Hepatocyte (in vitro differentiated cells): ENCODE measurements at regions not wholly inside any gene's neighbourhood (a gene's known extent, or its start where the extent isn't known, plus 50 kb on each side); places are given as distances from the start of the nearest gene placed in this dataset.

Source experiments
- CTCF ChIP-seq: fragments of 200-600 bp; sonication (generic); IDR thresholded peaks from 2 replicates; pipeline ENCODE4 v1.5.1; 2016; ENCODE audit warnings: antibody characterized with exemption, mild to moderate bottlenecking; ENCODE audit not compliant: poor library complexity
- EZH2 ChIP-seq: fragments of 200-600 bp; sonication (generic); IDR thresholded peaks from 2 replicates; pipeline ENCODE4 v1.6.1; 2016; ENCODE audit warnings: antibody characterized with exemption, mild to moderate bottlenecking, borderline replicate concordance
- EZH2phosphoT487 ChIP-seq: fragments of 200-600 bp; sonication (generic); IDR thresholded peaks from one replicate; pipeline ENCODE4 v1.6.1; 2018; ENCODE audit warnings: antibody characterized with exemption, mild to moderate bottlenecking, low read depth, moderate library complexity; ENCODE audit not compliant: unreplicated experiment, severe bottlenecking

GRCh38 chr15:69916169-69916785 is 181.4 kb downstream of the TLE3 start:
- no peak for TF ChIP-seq CTCF
- no peak for TF ChIP-seq EZH2
- TF ChIP-seq EZH2phosphoT487: no peak
